Right lobe of liver (tissue), 4 donors: ENCODE measurements at regions not wholly inside any gene's neighbourhood (a gene's known extent, or its start where the extent isn't known, plus 50 kb on each side); places are given as distances from the start of the nearest gene placed in this dataset.

Experiments used
- POLR2A ChIP-seq: fragments of 450-650 bp; IDR thresholded peaks from one replicate; pipeline ENCODE4 v1.6.1; 2017; ENCODE audit warnings: antibody characterized with exemption, mild to moderate bottlenecking
- TF ChIP-seq, protein P1 (sequence below), 4 donors: fragments of 200-600 bp in 3 of 4; fragments of 450-650 bp in 1 of 4; IDR thresholded peaks; one replicate each; pipeline versions ENCODE4 v1.5.1 to v1.8.0; 2016 to 2022; ENCODE audit warnings: antibody characterized with exemption in 4 of 4, mild to moderate bottlenecking in 2 of 4
- donor health status: DM: no; HTN: no; CAD: no.
- donor health status: DM: no; HTN: no; CAD: no.
- donor health status: DM: no; HTN: yes; CAD: no.

DNA sequence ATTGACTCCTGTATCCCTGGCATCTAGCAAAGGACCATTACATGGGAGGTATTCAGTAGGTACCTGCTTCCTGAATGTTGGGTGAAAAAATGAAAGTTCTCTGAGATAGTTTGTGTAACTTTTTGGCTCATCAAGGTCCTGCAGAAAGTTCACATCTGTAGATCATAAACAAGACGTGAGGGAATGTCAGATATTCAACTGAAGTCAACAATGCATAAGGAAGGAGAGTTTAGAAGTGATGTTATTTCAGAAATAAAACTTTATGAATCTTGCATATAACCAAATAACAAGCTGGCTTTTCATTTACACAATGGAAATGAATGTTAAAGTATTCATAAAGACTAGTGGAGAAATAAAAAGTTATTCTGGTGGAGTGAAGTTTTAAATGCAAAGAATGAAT, 73.4 kb upstream of the RBMS3 start:
- TF ChIP-seq POLR2A: no peak
- TF ChIP-seq, protein P1, sequence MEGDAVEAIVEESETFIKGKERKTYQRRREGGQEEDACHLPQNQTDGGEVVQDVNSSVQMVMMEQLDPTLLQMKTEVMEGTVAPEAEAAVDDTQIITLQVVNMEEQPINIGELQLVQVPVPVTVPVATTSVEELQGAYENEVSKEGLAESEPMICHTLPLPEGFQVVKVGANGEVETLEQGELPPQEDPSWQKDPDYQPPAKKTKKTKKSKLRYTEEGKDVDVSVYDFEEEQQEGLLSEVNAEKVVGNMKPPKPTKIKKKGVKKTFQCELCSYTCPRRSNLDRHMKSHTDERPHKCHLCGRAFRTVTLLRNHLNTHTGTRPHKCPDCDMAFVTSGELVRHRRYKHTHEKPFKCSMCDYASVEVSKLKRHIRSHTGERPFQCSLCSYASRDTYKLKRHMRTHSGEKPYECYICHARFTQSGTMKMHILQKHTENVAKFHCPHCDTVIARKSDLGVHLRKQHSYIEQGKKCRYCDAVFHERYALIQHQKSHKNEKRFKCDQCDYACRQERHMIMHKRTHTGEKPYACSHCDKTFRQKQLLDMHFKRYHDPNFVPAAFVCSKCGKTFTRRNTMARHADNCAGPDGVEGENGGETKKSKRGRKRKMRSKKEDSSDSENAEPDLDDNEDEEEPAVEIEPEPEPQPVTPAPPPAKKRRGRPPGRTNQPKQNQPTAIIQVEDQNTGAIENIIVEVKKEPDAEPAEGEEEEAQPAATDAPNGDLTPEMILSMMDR (IDR thresholded peaks at IDR 0.05): no peak
